Left ventricle myocardium inferior (tissue), 1 donor: ENCODE measurements at regions not wholly inside any gene's neighbourhood (a gene's known extent, or its start where the extent isn't known, plus 50 kb on each side); places are given as distances from the start of the nearest gene placed in this dataset.

ENCODE experiments used
- DNase-seq: peaks from one replicate; pipeline ENCODE4 v3.0.0-alpha.2; 2020
- H3K27ac ChIP-seq: fragments of 200-600 bp; replicated peaks from 2 replicates; pipeline ENCODE4 v1.8.0; 2021
- H3K27me3 ChIP-seq: fragments of 200-600 bp; 2 replicates; pipeline ENCODE4 v1.8.0; 2021; ENCODE audit warnings: low read depth
- H3K36me3 ChIP-seq: fragments of 200-600 bp; 2 replicates; pipeline ENCODE4 v1.8.0; 2021
- H3K4me1 ChIP-seq: fragments of 200-600 bp; 2 replicates; pipeline ENCODE4 v1.8.0; 2021
- H3K4me3 ChIP-seq: fragments of 200-600 bp; 2 replicates; pipeline ENCODE4 v1.8.0; 2021; ENCODE audit warnings: mild to moderate bottlenecking, moderate library complexity
- H3K9me3 ChIP-seq: fragments of 200-600 bp; replicated peaks from 2 replicates; pipeline ENCODE4 v1.8.0; 2021
- intact Hi-C: fragments of 100-400 bp; cut with micrococcal nuclease; formaldehyde crosslinking; loops from one replicate; pipeline ENCODE4 v1.11.0; 2022
- TF ChIP-seq, protein P1 (sequence below): fragments of 200-600 bp; IDR thresholded peaks from 2 replicates; pipeline ENCODE4 v1.8.0; 2021; ENCODE audit warnings: antibody characterized with exemption, mild to moderate bottlenecking, borderline replicate concordance
- donor health status: DM: no; HTN: yes; CAD: no; lungs with severe emphysema.

DNA sequence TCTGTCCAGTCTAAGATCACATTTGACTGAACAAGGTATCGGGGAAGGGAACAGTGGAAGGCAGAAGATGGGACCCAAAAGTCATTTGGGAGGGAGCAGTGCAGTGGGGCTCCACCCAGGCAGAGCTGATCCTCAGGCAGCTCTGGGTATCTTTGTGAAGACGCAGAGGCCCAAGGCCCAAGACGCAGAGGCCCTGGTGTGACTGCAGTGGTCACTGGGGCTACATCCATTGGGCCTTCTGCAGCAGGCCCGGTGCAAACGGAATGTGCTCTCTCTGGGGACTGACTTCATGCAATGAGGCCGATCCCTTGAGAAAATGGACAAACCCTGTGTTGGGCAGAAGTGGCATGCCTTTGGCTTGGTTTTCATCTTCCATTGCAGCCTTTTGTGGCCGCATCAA, 463.4 kb upstream of the ZNF507 start:
- DNase-seq, result no peak
- Histone ChIP-seq H3K27ac (no peak overlapping the region), H3K9me3 (no peaks in the 10 kb centered on the region), H3K4me1 (peaks cover 10% of the 10 kb centered on the region), H3K4me3 (no peak overlapping the region), H3K27me3 (no peaks in the 10 kb centered on the region), H3K36me3 (no peaks in the 10 kb centered on the region)
- TF ChIP-seq, protein P1, sequence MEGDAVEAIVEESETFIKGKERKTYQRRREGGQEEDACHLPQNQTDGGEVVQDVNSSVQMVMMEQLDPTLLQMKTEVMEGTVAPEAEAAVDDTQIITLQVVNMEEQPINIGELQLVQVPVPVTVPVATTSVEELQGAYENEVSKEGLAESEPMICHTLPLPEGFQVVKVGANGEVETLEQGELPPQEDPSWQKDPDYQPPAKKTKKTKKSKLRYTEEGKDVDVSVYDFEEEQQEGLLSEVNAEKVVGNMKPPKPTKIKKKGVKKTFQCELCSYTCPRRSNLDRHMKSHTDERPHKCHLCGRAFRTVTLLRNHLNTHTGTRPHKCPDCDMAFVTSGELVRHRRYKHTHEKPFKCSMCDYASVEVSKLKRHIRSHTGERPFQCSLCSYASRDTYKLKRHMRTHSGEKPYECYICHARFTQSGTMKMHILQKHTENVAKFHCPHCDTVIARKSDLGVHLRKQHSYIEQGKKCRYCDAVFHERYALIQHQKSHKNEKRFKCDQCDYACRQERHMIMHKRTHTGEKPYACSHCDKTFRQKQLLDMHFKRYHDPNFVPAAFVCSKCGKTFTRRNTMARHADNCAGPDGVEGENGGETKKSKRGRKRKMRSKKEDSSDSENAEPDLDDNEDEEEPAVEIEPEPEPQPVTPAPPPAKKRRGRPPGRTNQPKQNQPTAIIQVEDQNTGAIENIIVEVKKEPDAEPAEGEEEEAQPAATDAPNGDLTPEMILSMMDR, result no peak
- intact Hi-C loops, result no loop called here

DNA sequence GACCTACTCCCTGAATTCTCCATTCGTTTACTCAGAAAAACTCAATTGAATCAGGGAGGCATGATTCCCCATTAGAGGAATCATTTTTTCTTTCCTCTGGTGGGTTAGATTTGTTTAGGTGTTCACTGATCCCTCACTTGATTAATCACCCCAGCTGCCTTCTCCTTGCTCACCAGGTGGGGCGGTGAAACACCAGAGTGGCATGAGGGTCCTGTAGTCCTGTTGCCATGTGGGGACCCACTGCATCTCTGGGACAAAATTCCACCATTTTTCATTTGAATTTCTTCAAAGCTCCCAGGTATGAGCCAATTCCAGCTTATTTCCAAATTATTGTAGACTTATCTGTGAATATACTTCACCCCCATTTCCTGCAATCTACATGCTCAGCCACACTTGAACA, 462.7 kb upstream of the ZNF507 start:
- Histone ChIP-seq H3K36me3 (no peaks in the 10 kb centered on the region), H3K27me3 (no peaks in the 10 kb centered on the region), H3K4me3 (no peak overlapping the region), H3K27ac (no peak overlapping the region), H3K9me3 (no peaks in the 10 kb centered on the region), H3K4me1 (peaks cover 10% of the 10 kb centered on the region)
- DNase-seq, result no peak
- intact Hi-C loops, result no loop called here
- TF ChIP-seq, protein P1, result no peak

DNA sequence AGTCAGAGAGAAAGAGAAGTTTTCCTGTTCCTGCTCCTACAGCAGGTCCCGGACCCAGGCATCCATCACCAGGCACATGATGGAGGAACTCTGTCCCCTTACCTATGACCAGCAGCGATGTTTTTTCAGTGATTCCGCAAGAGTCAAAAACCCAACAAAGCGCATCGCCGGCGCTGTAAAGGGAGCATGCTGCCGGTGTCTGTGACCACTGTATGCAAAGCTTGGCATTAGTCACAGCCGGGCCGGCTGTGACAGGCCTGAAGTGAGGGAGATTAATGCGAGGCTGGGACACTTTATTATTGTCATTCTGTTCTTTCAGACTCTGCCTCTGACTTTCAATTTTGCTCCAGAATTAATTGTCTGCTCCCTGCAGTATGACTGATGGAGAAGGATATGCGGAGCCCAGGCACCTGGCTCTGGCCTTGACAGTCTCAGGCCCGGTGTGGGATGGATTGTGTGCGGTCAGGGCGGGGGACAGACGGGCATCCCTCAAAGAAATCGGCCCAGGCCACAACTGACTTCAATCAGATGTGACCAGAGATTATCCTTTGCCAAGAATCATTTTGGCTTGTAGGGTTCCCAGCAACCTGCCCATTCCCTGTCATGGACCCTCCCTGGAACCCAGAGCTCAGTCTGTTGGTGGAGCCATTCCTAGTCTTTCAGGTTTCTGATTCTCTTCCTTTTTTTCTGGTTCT, 462.0 kb upstream of the ZNF507 start:
- intact Hi-C loops, result no loop called here
- no peak for DNase-seq
- peaks cover 10% of the 10 kb centered on the region for H3K4me1 ChIP-seq

DNA sequence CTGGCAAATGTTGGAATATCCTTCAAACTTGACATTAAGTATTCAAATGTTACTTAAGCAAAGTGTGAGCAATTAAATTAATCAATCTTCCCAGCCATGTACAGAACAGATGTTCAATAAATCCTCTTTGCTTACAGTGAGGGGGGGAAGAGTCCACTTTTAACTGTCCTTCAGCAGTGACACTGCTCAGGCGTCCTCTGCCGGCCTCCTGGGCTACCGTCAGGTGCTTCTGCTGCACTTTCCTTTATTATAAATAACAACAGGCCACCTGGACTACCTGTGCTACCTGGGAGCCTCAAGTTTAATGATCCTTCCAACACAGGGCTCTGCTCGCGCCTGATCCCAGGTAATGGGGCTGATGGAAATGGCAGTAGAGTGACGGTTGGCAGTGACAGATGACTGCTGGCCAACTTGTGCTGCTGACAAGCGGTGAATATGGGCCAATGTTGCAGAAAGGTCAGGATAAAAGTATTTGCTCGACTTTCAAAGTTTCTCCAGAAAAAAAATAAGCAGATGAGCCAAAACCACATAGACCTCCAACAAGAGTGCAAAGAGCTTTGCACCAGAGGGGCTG, 460.0 kb upstream of the ZNF507 start:
- TF ChIP-seq, protein P1, result no peak

More for the DNA sequence above, 462.0 kb upstream of the ZNF507 start:
- H3K4me3 ChIP-seq, result no peak overlapping the region
- TF ChIP-seq, protein P1, result no peak
- no peak overlapping the region for H3K27ac ChIP-seq
- no peaks in the 10 kb centered on the region for H3K36me3 ChIP-seq
- no peaks in the 10 kb centered on the region for H3K27me3 ChIP-seq
- H3K9me3 ChIP-seq, result no peaks in the 10 kb centered on the region

DNA sequence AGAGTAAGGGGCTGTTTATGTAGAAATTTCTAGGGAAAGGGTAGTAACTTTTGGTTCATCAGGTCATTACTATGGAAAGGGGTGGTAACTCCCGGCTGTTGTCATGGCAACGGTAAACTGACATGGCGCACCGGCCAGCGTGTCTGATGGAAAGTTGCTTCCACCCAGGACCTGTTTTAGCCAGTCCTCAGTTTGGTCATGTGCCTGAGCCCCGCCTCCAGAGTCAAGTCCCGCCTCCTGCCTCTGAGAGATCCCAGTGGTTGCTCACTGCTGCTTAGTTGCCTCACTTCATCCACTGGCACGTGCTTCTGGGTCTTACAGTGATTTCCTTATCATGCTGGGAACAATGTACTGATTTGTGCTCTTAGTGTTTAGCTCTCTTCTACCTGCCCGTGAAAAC, 455.2 kb upstream of the ZNF507 start:
- Histone ChIP-seq H3K27me3 (peaks cover 23% of the 10 kb centered on the region), H3K27ac (no peak overlapping the region), H3K36me3 (no peaks in the 10 kb centered on the region), H3K4me1 (no peaks in the 10 kb centered on the region), H3K4me3 (no peak overlapping the region), H3K9me3 (peaks cover 10% of the 10 kb centered on the region)
- TF ChIP-seq, protein P1, result no peak
- intact Hi-C loops, result no loop called here
- no peak for DNase-seq

More for the DNA sequence above, 460.0 kb upstream of the ZNF507 start:
- intact Hi-C loops, result no loop called here
- no peaks in the 10 kb centered on the region for H3K9me3 ChIP-seq
- H3K36me3 ChIP-seq, result no peaks in the 10 kb centered on the region
- H3K27ac ChIP-seq, result no peak overlapping the region
- peaks cover 4% of the 10 kb centered on the region for H3K4me1 ChIP-seq
- H3K4me3 ChIP-seq, result no peak overlapping the region
- H3K27me3 ChIP-seq, result peaks cover 17% of the 10 kb centered on the region
- DNase-seq, result no peak
